ENCODE measurements at regions not wholly inside any gene's neighbourhood (a gene's known extent, or its start where the extent isn't known, plus 50 kb on each side); places are given as distances from the start of the nearest gene placed in this dataset.

DNA sequence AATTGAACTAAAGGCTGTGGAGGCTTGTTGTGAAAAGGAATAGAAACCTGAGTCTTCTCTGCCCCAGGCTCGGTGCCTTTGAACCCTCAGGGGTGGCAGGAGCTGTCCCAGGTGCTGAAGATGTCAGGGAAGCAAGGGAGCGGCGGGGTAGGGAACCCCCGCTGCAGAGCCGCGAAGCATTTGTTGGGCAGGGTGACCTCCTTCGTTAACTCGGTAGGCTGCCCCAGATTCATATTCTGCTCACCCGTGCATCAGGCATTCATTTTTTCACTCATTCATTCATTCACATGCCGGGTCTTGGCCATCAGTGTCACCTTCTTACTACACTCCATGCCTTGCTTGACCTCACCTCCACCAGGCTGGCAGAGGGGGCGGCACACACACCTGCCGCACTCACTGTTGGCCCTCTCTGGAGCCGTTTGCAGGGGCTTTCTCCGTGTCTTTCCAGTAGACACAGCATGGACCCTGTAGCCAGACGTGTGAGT lies 618.9 kb downstream of the BRD1 start:
- DNase-seq (ENCODE audit: low spot score) = no peak

- no peak for DNase-seq (ENCODE audit: low spot score)
These were observed 619.7 kb downstream of the BRD1 start for GRCh38 chr22:49208004-49208402.

GRCh38 chr22:49207008-49208003 lies 620.4 kb downstream of the BRD1 start:
- DNase-seq (ENCODE audit: low spot score) = no peak

DNA sequence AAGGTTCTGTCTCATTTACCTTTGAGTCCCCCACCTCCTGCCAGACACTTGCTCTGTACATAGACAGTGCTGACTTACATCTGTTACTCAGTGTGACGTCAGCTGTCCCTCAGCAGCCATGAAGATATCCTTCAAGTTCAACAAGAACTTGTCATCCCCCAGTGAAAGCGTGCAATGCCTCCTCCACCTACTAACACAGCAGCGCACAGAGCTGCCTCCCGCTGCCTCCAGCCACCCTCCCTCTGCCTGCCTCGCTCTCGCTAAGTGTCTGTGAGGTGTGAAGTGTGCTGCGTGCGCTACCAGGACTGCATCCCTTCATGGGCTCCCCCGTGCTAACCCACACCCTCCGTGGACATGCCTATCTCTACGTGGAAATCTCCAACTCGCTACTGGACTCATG lies 621.4 kb downstream of the BRD1 start:
- no peak for DNase-seq (ENCODE audit: low spot score)

DNA sequence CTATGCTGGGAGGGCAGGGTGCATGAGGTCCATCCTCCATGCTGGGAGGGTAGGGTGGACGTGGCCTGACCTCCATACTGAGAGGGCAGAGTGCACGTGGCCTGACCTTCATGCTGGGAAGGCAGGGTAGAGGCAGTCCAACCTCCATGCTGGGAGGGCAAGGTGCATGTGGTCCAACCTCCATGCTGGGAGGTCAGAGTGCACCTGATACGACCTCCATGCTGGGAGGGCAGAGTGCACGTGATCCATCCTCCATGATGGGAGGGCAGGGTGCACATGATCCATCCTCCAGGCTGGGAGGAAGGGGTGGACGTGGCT lies 622.2 kb downstream of the BRD1 start:
- DNase-seq (ENCODE audit: low spot score) = no peak

DNA sequence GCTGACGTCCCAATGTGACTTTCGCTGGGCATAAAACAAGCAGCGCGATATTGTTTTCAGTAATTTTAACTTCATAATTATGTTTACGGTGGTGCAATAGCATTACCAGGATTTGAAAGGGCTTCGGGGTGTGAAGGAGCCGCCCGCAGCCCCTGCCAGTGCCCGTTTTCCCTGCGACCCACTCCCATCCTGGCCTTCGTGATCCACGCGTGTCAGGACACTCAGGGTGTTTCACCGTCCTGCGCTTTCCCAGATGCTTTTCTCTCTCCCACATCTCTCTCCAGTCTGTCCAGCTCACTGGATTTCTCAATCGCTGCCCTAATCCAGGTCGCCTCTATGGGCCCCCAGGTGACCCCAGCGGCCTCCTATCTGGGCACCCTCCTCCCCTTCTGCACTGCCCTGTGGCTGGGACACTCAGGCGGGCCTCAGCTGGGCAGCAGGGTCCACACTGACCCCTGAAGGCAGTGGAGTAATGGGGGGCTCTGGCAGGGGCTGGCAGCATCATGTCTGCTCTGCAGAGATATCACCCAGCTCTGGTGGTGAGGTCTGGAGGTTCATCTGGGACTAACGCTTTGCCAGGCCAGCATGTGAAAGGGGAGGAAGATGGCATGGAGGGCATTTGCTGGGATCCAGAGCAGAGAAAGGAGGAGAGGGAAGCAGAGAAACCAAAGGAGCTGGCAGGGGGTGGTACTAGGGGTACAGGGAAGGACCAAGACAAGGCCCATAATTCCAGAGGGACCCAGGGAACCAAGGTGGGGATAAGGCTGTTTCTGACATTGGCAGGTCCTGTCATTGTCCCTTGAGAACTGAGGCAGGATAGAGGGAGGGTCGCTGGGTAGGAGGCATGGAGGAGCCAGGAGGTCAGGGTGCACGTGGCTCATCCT lies 622.8 kb downstream of the BRD1 start:
- DNase-seq (ENCODE audit: low spot score) = no peak

DNA sequence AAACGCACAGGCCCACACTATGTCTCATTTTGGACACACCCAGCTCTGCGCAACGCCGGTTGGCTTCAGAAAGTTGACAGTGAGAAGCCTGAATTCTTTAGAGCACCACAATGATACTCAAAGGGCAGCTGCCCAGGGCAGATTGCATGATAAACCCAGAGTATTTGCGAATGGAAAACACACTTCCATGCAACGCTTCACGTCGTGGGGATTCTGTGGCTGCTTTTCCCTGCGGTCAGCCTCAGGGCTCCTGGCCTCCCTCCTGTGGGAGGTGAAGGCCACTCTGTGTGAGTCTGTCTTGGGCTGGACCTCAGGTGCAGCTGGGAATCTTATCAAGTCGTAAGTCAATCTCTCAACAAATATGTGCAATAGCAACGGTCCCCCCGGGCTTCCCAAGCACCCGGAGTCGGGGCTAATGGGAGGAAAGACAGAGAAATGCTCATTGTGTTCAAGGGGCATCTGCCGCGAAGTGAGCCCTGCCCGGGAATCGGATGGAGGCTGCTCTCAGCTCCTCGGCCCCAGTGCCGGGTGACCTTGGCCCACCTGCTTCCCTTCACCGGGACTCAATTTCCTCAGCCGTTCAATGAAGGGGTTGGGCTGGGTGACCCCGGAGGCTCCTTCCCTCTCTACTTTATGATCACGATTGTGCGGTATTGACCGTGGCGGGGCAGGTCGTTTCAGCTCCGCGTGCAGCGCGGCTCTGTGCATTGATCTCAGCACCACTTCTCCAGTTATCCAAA lies 623.6 kb downstream of the BRD1 start:
- no peak for DNase-seq (ENCODE audit: low spot score)

- no peak for DNase-seq (ENCODE audit: low spot score)
These were observed 624.4 kb downstream of the BRD1 start for GRCh38 chr22:49203091-49203858.

GRCh38 chr22:49202226-49202625 lies 625.4 kb downstream of the BRD1 start:
- no peak for DNase-seq (ENCODE audit: low spot score)

GRCh38 chr22:49201046-49201970 lies 626.4 kb downstream of the BRD1 start:
- no peak for DNase-seq (ENCODE audit: low spot score)

DNA sequence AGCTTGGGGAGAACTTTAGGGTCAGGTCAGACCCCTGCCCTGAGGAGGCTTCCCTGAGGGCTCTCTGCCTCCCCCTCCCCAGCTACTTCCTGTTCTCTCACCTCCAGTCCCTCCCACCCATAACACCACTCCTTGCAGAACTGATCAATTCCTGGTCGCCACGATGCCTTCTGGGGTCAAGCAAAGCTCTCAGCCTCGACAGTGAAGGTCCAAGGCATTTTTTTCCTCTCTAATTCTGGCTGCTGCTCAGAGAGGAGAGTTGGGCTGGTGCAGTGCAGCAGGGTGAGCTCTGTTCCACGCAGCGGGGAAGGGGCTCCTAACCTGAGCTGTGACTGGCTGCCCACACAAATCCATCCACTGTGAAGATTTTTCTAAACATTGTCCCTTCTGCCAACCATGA lies 628.4 kb downstream of the BRD1 start:
- DNase-seq (ENCODE audit: low spot score) = no peak

DNA sequence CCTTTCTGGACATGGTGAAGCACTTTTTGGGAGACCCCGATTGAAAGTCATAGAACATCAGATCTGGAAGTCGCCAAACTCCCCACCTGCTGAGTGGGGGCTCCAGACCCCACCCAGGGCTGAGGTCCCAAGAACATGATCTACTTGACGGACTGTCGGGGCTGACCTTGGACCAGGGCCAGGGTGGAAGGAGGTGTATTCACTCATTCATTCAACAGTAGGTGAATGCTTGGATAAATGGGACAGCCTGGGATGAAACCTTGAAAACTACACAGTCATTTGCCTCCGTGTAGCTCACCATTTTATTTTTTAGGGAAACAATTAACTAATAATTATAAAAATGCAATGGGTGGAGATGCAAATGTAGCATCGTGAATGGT lies 629.0 kb downstream of the BRD1 start:
- DNase-seq (ENCODE audit: low spot score) = no peak

DNA sequence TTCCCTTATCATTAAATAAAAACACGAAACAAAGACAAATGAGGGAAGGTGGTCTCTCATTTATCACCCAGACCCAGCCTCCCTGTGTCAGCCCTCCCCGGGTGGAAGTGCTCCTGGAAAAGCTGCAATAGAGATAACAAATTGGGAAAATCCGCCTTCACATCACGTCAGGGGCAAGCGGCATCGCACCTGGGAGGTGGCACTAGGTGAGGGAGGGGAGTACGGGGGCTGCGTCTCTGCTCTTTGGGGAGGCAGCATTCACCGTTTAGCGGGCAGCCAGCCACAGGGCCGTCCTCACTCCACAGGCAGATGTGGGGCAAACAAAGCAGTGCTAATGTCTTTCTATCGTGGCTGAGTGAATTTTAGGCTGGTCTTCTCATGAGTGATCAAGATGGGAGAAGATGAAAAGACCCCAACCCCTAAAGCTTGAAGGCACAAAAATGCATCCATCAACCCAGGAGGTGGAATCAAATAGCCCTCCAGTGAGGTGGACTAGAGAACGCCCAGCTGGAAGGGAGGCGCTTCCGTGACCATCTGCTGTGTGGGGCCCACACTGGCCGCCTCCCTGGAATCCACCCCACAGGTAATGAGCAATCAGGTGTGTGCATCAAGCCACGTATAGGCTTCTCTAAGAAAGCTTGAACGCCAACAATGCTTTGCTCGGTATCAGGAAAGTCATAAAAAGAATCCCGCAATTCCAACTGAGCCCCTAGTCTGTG lies 629.5 kb downstream of the BRD1 start:
- DNase-seq (ENCODE audit: low spot score) = no peak

- no peak for DNase-seq (ENCODE audit: low spot score)
These were observed 630.2 kb downstream of the BRD1 start for GRCh38 chr22:49197505-49197904.

DNA sequence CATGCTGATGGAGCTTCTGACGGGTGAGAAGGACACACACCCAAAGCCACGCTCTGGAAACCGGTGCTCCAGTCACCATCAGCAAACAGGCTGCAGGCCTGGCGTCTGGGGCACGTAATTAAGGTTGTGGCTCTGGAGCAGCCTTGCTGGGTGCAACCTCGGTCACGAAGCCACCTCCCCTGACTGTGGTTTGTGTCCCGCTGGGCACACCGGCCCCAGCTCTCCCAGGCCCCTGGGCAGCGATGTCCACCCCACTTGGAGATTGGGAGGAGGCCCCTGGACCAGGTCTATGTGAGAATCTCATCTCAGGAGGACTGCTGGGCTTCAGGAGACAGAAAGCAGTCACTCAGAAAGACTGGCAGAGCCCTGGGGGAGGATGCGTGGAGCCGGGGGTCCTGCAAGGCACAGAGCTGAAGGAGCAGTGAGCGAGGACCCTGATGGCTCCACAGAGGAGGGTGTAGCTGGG lies 631.6 kb downstream of the BRD1 start:
- no peak for DNase-seq (ENCODE audit: low spot score)

DNA sequence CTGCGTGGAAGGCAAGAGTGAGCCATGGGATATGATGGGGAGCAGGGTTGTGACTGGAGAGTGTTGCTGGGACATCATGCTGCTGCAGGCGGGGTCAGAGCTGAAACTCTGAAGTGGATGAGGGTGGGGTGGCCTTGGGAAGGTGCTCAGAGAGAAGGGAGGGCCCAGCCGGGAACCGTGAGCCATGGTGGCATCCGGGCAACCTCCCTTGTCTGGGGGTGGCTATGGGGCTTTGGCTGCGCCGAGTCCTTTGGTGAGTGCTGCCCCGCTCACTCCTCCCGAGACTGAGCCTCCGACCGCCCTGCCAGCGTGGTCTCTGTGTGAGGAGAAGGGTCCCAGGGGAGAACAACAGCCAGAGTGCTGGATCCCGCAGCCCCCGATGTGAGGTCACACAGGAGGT lies 632.0 kb downstream of the BRD1 start:
- no peak for DNase-seq (ENCODE audit: low spot score)

- no peak for DNase-seq (ENCODE audit: low spot score)
These were observed 633.7 kb downstream of the BRD1 start for GRCh38 chr22:49193901-49194465.

DNA sequence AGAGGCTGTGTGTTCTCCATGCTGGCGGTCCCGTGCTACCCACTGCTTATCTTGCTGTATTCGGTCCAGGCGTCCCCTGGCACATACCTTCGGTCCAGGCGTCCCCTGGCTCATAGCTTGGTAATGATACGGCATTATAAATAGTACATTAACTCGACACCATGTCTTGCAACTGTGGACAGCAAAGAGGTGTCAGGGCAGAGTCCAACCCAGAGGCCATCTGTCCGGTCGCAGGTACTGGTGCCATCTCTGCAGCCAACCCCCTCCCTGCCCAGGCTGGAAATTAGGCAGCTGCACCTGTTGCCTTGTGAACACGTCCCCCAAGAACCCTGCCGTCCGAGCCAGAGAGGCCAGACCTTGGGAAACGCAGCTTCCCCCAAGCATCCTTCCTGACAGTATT lies 634.3 kb downstream of the BRD1 start:
- no peak for DNase-seq (ENCODE audit: low spot score)

GRCh38 chr22:49192857-49193250 lies 634.8 kb downstream of the BRD1 start:
- DNase-seq (ENCODE audit: low spot score) = no peak
